HepG2 (cell line): ENCODE measurements at regions not wholly inside any gene's neighbourhood (a gene's known extent, or its start where the extent isn't known, plus 50 kb on each side); places are given as distances from the start of the nearest gene placed in this dataset.

ENCODE experiments used
- CBX1 ChIP-seq: IDR thresholded peaks from one replicate; pipeline ENCODE4 v1.6.1; 2016; ENCODE audit warnings: antibody characterized with exemption, low read depth
- HCFC1 ChIP-seq: fragments of 150-350 bp; IDR thresholded peaks from 2 replicates; pipeline ENCODE4 v1.6.1; 2014; ENCODE audit warnings: low read depth, low read length
- HNRNPH1 ChIP-seq: fragments of 200-400 bp; formaldehyde crosslinking; optimal IDR thresholded peaks from 2 replicates; pipeline ENCODE3; 2017; ENCODE audit warnings: mild to moderate bottlenecking, low read depth, low read length
- KLF11 ChIP-seq: IDR thresholded peaks from 2 replicates; pipeline ENCODE4 v1.6.1; 2016; ENCODE audit warnings: missing compliant biosample characterization
- KLF15 ChIP-seq: sonication (generic); formaldehyde crosslinking; IDR thresholded peaks from 2 replicates; pipeline ENCODE4 v1.8.1; 2023; ENCODE audit warnings: borderline replicate concordance, mild to moderate bottlenecking, inconsistent platforms, missing genetic modification reagents, mixed read lengths
- MAFG ChIP-seq: sonication (generic); formaldehyde crosslinking; IDR thresholded peaks from 2 replicates; pipeline ENCODE4 v1.5.1; 2020; ENCODE audit warnings: mild to moderate bottlenecking, missing genetic modification reagents
- RAD21 ChIP-seq: fragments of 450-650 bp; formaldehyde crosslinking; IDR thresholded peaks from 2 replicates; pipeline ENCODE4 v1.5.0; 2020; ENCODE audit warnings: mild to moderate bottlenecking
- SMARCE1 ChIP-seq: fragments of 450-650 bp; IDR thresholded peaks from 2 replicates; pipeline ENCODE4 v1.6.1; 2017; ENCODE audit warnings: borderline replicate concordance
- STAG1 ChIP-seq: sonication (generic); formaldehyde crosslinking; IDR thresholded peaks from 2 replicates; pipeline ENCODE4 v1.4.0; 2020; ENCODE audit warnings: missing genetic modification reagents
- ZKSCAN5 ChIP-seq: sonication (generic); formaldehyde crosslinking; IDR thresholded peaks from 2 replicates; pipeline ENCODE4 v1.5.1; 2020; ENCODE audit warnings: mild to moderate bottlenecking, missing genetic modification reagents
- ZNF33B ChIP-seq: sonication (generic); formaldehyde crosslinking; IDR thresholded peaks from 2 replicates; pipeline ENCODE4 v1.5.1; 2020; ENCODE audit warnings: mild to moderate bottlenecking, missing genetic modification reagents
- ZNF619 ChIP-seq: sonication (generic); formaldehyde crosslinking; IDR thresholded peaks from 2 replicates; pipeline ENCODE4 v1.4.0; 2020; ENCODE audit warnings: mild to moderate bottlenecking, missing genetic modification reagents
- ZNF709 ChIP-seq: sonication (generic); formaldehyde crosslinking; IDR thresholded peaks from 2 replicates; pipeline ENCODE4 v1.5.0; 2020; ENCODE audit warnings: mild to moderate bottlenecking, missing genetic modification reagents
- ZNF710 ChIP-seq: sonication (generic); formaldehyde crosslinking; IDR thresholded peaks from 2 replicates; pipeline ENCODE4 v1.5.0; 2020; ENCODE audit warnings: mild to moderate bottlenecking, missing genetic modification reagents, borderline replicate concordance
- ZNF746 ChIP-seq: sonication (generic); formaldehyde crosslinking; IDR thresholded peaks from 2 replicates; pipeline ENCODE4 v1.8.0; 2022; ENCODE audit warnings: mild to moderate bottlenecking, missing genetic modification reagents
- TF ChIP-seq, protein P1 (sequence below): sonication (generic); formaldehyde crosslinking; IDR thresholded peaks from 2 replicates; pipeline ENCODE4 v1.5.0; 2020; ENCODE audit warnings: missing genetic modification reagents
- TF ChIP-seq, protein P2 (sequence below): sonication (generic); formaldehyde crosslinking; IDR thresholded peaks from 2 replicates; pipeline ENCODE4 v1.8.0; 2022; ENCODE audit warnings: mild to moderate bottlenecking, missing genetic modification reagents, moderate library complexity
- TF ChIP-seq, protein P3 (sequence below): sonication (generic); formaldehyde crosslinking; conservative IDR thresholded peaks from 2 replicates; pipeline ENCODE4 v1.4.0; 2020; ENCODE audit warnings: mild to moderate bottlenecking, missing genetic modification reagents, moderate library complexity
- TF ChIP-seq, protein P4 (sequence below): sonication (generic); formaldehyde crosslinking; IDR thresholded peaks from 2 replicates; pipeline ENCODE4 v1.9.0; 2021; ENCODE audit warnings: missing genetic modification reagents, mild to moderate bottlenecking, borderline replicate concordance
- TF ChIP-seq, protein P5 (sequence below): sonication (generic); formaldehyde crosslinking; IDR thresholded peaks from 2 replicates; pipeline ENCODE4 v1.8.0; 2022; ENCODE audit warnings: missing genetic modification reagents, mild to moderate bottlenecking, borderline replicate concordance

GRCh38 chr14:31944256-31945073, 132.6 kb upstream of the ARHGAP5 start (continued):
- TF ChIP-seq ZNF709 (no peak), KLF11 (CRISPR knock-in tag) (no peak), ZNF746 (CRISPR knock-in tag) (peak; percentile 7), SMARCE1 (no peak), RAD21 (no peak), ZNF619 (CRISPR knock-in tag) (no peak), ZKSCAN5 (CRISPR knock-in tag) (no peak), ZNF33B (CRISPR knock-in tag) (no peak), ZNF710 (no peak; the same call in 1 of the 2 replicates), HNRNPH1 (peak; percentile 67), KLF15 (CRISPR knock-in tag) (no peak), STAG1 (CRISPR knock-in tag) (no peak), CBX1 (peak; percentile 96), MAFG (CRISPR knock-in tag) (no peak), HCFC1 (no peak)
- TF ChIP-seq, protein P1, sequence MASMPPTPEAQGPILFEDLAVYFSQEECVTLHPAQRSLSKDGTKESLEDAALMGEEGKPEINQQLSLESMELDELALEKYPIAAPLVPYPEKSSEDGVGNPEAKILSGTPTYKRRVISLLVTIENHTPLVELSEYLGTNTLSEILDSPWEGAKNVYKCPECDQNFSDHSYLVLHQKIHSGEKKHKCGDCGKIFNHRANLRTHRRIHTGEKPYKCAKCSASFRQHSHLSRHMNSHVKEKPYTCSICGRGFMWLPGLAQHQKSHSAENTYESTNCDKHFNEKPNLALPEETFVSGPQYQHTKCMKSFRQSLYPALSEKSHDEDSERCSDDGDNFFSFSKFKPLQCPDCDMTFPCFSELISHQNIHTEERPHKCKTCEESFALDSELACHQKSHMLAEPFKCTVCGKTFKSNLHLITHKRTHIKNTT, result no peak
- TF ChIP-seq, protein P2, sequence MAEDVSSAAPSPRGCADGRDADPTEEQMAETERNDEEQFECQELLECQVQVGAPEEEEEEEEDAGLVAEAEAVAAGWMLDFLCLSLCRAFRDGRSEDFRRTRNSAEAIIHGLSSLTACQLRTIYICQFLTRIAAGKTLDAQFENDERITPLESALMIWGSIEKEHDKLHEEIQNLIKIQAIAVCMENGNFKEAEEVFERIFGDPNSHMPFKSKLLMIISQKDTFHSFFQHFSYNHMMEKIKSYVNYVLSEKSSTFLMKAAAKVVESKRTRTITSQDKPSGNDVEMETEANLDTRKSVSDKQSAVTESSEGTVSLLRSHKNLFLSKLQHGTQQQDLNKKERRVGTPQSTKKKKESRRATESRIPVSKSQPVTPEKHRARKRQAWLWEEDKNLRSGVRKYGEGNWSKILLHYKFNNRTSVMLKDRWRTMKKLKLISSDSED (CRISPR knock-in tag), result no peak
- TF ChIP-seq, protein P3, sequence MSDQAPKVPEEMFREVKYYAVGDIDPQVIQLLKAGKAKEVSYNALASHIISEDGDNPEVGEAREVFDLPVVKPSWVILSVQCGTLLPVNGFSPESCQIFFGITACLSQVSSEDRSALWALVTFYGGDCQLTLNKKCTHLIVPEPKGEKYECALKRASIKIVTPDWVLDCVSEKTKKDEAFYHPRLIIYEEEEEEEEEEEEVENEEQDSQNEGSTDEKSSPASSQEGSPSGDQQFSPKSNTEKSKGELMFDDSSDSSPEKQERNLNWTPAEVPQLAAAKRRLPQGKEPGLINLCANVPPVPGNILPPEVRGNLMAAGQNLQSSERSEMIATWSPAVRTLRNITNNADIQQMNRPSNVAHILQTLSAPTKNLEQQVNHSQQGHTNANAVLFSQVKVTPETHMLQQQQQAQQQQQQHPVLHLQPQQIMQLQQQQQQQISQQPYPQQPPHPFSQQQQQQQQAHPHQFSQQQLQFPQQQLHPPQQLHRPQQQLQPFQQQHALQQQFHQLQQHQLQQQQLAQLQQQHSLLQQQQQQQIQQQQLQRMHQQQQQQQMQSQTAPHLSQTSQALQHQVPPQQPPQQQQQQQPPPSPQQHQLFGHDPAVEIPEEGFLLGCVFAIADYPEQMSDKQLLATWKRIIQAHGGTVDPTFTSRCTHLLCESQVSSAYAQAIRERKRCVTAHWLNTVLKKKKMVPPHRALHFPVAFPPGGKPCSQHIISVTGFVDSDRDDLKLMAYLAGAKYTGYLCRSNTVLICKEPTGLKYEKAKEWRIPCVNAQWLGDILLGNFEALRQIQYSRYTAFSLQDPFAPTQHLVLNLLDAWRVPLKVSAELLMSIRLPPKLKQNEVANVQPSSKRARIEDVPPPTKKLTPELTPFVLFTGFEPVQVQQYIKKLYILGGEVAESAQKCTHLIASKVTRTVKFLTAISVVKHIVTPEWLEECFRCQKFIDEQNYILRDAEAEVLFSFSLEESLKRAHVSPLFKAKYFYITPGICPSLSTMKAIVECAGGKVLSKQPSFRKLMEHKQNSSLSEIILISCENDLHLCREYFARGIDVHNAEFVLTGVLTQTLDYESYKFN (CRISPR knock-in tag), result peak; percentile 82
- TF ChIP-seq, protein P4, sequence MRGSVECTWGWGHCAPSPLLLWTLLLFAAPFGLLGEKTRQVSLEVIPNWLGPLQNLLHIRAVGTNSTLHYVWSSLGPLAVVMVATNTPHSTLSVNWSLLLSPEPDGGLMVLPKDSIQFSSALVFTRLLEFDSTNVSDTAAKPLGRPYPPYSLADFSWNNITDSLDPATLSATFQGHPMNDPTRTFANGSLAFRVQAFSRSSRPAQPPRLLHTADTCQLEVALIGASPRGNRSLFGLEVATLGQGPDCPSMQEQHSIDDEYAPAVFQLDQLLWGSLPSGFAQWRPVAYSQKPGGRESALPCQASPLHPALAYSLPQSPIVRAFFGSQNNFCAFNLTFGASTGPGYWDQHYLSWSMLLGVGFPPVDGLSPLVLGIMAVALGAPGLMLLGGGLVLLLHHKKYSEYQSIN (CRISPR knock-in tag), result no peak
- TF ChIP-seq, protein P5, sequence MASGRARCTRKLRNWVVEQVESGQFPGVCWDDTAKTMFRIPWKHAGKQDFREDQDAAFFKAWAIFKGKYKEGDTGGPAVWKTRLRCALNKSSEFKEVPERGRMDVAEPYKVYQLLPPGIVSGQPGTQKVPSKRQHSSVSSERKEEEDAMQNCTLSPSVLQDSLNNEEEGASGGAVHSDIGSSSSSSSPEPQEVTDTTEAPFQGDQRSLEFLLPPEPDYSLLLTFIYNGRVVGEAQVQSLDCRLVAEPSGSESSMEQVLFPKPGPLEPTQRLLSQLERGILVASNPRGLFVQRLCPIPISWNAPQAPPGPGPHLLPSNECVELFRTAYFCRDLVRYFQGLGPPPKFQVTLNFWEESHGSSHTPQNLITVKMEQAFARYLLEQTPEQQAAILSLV, result 0 out of 2 replicates have a peak, but pooled peaks have one; percentile 68
